DND-41 (cell line): ENCODE measurements at regions not wholly inside any gene's neighbourhood (a gene's known extent, or its start where the extent isn't known, plus 50 kb on each side); places are given as distances from the start of the nearest gene placed in this dataset.

Source experiments
- CTCF ChIP-seq: IDR thresholded peaks from 2 replicates; pipeline ENCODE4 v1.5.1; 2012; ENCODE audit warnings: borderline replicate concordance, low read length, moderate library complexity, mild to moderate bottlenecking; ENCODE audit not compliant: poor library complexity, severe bottlenecking; ENCODE audit errors: extremely low read depth
- EZH2 ChIP-seq: IDR thresholded peaks from 3 replicates; pipeline ENCODE4 v1.6.1; 2012; ENCODE audit warnings: borderline replicate concordance, low read depth, mild to moderate bottlenecking, moderate library complexity, low read length, inconsistent platforms; ENCODE audit not compliant: severe bottlenecking

GRCh38 chr10:107918171-107918570 is 753.7 kb upstream of the SORCS1 start:
- TF ChIP-seq CTCF, result no peak
- TF ChIP-seq EZH2, result no peak
